Stomach (tissue), 8 donors: ENCODE measurements at regions not wholly inside any gene's neighbourhood (a gene's known extent, or its start where the extent isn't known, plus 50 kb on each side); places are given as distances from the start of the nearest gene placed in this dataset.

Experiments used
- DNase-seq, 2 donors: peaks; one replicate each; pipeline versions ENCODE4 v3.0.0 to v3.0.0-alpha.2; 2013 to 2019
- H3K27ac ChIP-seq, 5 donors: fragments of 200-600 bp in 4 of 5; sonication (generic) in 4 of 5; one replicate each; pipeline ENCODE4 v1.5.1; 2013 to 2019; ENCODE audit warnings: mild to moderate bottlenecking in 1 of 5, moderate library complexity in 1 of 5
- H3K27me3 ChIP-seq, 3 donors: fragments of 200-600 bp; sonication (generic); one replicate each; pipeline ENCODE4 v1.5.1; 2017 to 2019; ENCODE audit warnings: mixed run types in 1 of 3
- H3K36me3 ChIP-seq, 4 donors: fragments of 200-600 bp; sonication (generic); 1 replicate in 3 of 4; 2 replicates in 1 of 4; pipeline ENCODE4 v1.5.1; 2016 to 2019
- H3K4me1 ChIP-seq, 4 donors: fragments of 200-600 bp; sonication (generic); one replicate each; pipeline ENCODE4 v1.5.1; 2016 to 2019
- H3K4me3 ChIP-seq, 4 donors: fragments of 200-600 bp; sonication (generic) in 3 of 4; one replicate each; pipeline ENCODE4 v1.5.1; 2016 to 2019; ENCODE audit warnings: mild to moderate bottlenecking in 1 of 4
- H3K9me3 ChIP-seq, 4 donors: fragments of 200-600 bp; sonication (generic); one replicate each; pipeline ENCODE4 v1.5.1; 2016 to 2019
- CTCF ChIP-seq, 7 experiments: fragments of 450-650 bp in 4 of 7; fragments of 200-600 bp in 3 of 7; sonication (generic) in 3 of 7; IDR thresholded peaks; one replicate each; pipeline ENCODE4 v1.5.1; 2016 to 2019; ENCODE audit warnings: antibody characterized with exemption in 7 of 7, control low read depth in 2 of 7, mild to moderate bottlenecking in 1 of 7
- EP300 ChIP-seq: sonication (generic); formaldehyde crosslinking; IDR thresholded peaks from one replicate; pipeline ENCODE4 v1.6.1; 2017; ENCODE audit warnings: antibody characterized with exemption
- POLR2A ChIP-seq, 4 donors: fragments of 450-650 bp; IDR thresholded peaks; one replicate each; pipeline ENCODE4 v1.6.1; 2016; ENCODE audit warnings: antibody characterized with exemption in 4 of 4, control low read depth in 2 of 4, mild to moderate bottlenecking in 1 of 4, moderate library complexity in 1 of 4
- POLR2AphosphoS5 ChIP-seq, 3 donors: sonication (generic); formaldehyde crosslinking; IDR thresholded peaks; one replicate each; pipeline ENCODE4 v1.6.1; 2016; ENCODE audit warnings: antibody characterized with exemption in 3 of 3
- WGBS, 5 donors: extraction: QIAGEN DNeasy Blood & Tissue Kit in 3 of 5; methylation state at CpG; one replicate each; pipeline versions ENCODE4 v1.1.5 to v1.1.7; 2013 to 2018; 5-methylcytosine and 5-hydroxymethylcytosine counted together
- intact Hi-C: fragments of 100-400 bp; cut with DNase I; formaldehyde crosslinking; loops from one replicate; pipeline ENCODE4 v1.15.1; 2023; ENCODE audit warnings: low total_unique reads
- donor health status: healthy with polysubstance abuse.
- donor health status: Bipolar disorder and iron deficiency.
- donor health status: healthy.

DNA sequence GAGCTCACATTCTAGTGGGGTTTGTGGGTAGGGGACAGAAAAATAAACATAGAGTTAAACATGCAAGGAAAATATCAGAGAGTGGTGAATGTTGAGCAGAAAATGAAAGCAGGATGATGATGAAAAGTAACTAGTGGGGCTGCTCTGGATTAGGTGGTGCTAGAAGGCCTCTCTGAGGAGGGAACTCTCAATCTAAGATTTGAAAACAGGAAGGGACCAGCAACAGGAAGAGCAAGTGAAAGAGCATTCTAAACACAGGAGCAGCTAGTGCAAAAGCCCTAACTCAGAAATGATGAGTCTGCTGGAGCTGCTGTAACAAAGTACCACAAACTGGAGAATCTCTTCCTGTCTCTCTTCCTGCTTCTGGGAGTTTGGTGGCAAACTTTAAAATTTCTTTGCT lies 468.6 kb upstream of the AGTR1 start:
- Histone ChIP-seq H3K36me3 (no peaks in the 10 kb centered on the region), H3K4me1 (no peaks in the 10 kb centered on the region), H3K27me3 (no peaks in the 10 kb centered on the region), H3K27ac (no peak overlapping the region), H3K9me3 (no peaks in the 10 kb centered on the region), H3K4me3 (no peak overlapping the region)
- DNase-seq = no peak
- TF ChIP-seq POLR2A (IDR thresholded peaks at IDR 0.05) (no peak), EP300 (no peak), POLR2AphosphoS5 (IDR thresholded peaks at IDR 0.05) (no peak), CTCF (IDR thresholded peaks at IDR 0.05) (no peak)
- intact Hi-C loops = no loop called here

- H3K4me1 ChIP-seq = no peaks in the 10 kb centered on the region
- H3K27ac ChIP-seq = no peak overlapping the region
- H3K9me3 ChIP-seq = no peaks in the 10 kb centered on the region
- H3K4me3 ChIP-seq = no peak overlapping the region
- WGBS, 5 donors = 60 to 84% (median 79%) methylated on average over 2 of the region's 2 CpGs
- no peaks in the 10 kb centered on the region for H3K27me3 ChIP-seq
- TF ChIP-seq POLR2A (IDR thresholded peaks at IDR 0.05) (no peak), POLR2AphosphoS5 (IDR thresholded peaks at IDR 0.05) (no peak), CTCF (IDR thresholded peaks at IDR 0.05) (no peak), EP300 (no peak)
- no peak for DNase-seq
- intact Hi-C loops = no loop called here
- H3K36me3 ChIP-seq = no peaks in the 10 kb centered on the region
Observed at GRCh38 chr3:148230473-148230872, 467.2 kb upstream of the AGTR1 start.

DNA sequence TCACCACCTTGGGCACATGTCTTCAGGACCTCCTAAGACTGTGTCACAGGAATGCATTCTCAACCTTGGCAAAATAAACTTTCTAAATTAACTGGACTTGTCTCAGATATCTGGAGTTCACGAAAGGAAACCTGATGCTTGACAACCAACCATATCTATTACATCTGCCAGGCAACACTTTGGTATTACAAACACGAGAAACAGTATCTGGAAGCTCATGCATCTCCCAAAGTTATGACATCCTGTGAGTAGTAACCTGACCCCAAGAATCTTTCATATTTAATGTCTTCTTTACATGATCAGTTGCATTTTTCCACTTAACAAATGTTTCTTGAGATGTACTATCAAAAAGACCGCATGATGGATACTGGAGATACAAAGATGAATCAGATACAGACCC lies 465.3 kb upstream of the AGTR1 start:
- TF ChIP-seq CTCF (IDR thresholded peaks at IDR 0.05) (no peak), POLR2A (IDR thresholded peaks at IDR 0.05) (no peak), POLR2AphosphoS5 (IDR thresholded peaks at IDR 0.05) (no peak), EP300 (no peak)
- intact Hi-C loops = no loop called here
- no peak for DNase-seq
- WGBS, 5 donors = 61 to 83% (median 81%) methylated on average over 3 of the region's 3 CpGs
- Histone ChIP-seq H3K9me3 (no peaks in the 10 kb centered on the region), H3K27ac (no peak overlapping the region), H3K4me1 (no peaks in the 10 kb centered on the region), H3K27me3 (no peaks in the 10 kb centered on the region), H3K36me3 (no peaks in the 10 kb centered on the region), H3K4me3 (no peak overlapping the region)

DNA sequence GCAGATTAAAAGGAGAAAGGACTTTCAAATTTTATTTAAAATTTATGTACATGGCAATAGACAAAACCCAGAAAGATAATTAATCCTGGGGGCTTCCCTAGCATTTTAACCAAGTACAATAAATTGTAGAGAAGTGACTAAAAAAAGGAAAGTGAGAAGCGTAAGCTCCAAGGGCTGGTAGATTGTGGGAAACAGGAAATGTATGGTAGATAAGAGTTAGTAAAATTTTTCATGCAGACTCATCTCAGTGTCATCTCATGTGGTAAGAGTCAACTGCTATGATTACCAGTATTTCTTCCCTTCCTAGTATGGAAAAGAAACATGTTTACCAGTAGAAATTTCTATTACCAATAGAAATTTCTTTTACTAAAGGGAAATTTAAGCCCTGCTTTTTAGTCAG lies 464.3 kb upstream of the AGTR1 start:
- no peak for DNase-seq
- H3K36me3 ChIP-seq = no peaks in the 10 kb centered on the region
- H3K9me3 ChIP-seq = no peaks in the 10 kb centered on the region
- intact Hi-C loops = no loop called here
- H3K27me3 ChIP-seq = no peaks in the 10 kb centered on the region
- no peak for TF ChIP-seq CTCF (IDR thresholded peaks at IDR 0.05)
- no peak for TF ChIP-seq POLR2AphosphoS5 (IDR thresholded peaks at IDR 0.05)
- TF ChIP-seq POLR2A (IDR thresholded peaks at IDR 0.05) = no peak
- no peak for TF ChIP-seq EP300
- H3K4me1 ChIP-seq = no peaks in the 10 kb centered on the region
- whole genome bisulfite sequencing, 5 donors = 71 to 86% (median 83%) methylated on average over 1 of the region's 1 CpG
- H3K27ac ChIP-seq = no peak overlapping the region
- H3K4me3 ChIP-seq = no peak overlapping the region

DNA sequence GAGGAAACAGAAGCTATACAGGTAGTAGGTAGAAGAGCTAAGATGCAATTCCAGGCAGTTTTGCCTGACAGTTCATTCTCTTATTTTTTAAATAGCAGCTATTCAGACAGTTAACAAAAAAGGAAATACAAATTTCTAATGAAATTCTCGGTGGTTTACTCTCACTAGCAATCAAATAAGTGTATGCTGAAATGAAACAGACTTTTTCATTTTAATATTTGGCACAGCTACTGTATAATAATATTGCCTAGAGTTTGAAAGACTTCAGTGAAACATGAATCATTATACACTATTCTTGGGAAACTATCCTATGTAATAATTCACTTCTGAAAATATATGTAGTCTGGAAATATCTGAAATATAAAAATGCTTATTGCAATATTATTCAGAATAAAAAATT lies 463.2 kb upstream of the AGTR1 start:
- Histone ChIP-seq H3K4me1 (no peaks in the 10 kb centered on the region), H3K27me3 (no peaks in the 10 kb centered on the region), H3K27ac (no peak overlapping the region), H3K36me3 (no peaks in the 10 kb centered on the region), H3K9me3 (no peaks in the 10 kb centered on the region), H3K4me3 (no peak overlapping the region)
- TF ChIP-seq POLR2AphosphoS5 (IDR thresholded peaks at IDR 0.05) (no peak), POLR2A (IDR thresholded peaks at IDR 0.05) (no peak), EP300 (no peak), CTCF (IDR thresholded peaks at IDR 0.05) (no peak)
- 17 to 35% (median 29%) methylated on average over 1 of the region's 1 CpG for WGBS, 5 donors
- intact Hi-C loops = no loop called here
- DNase-seq = no peak
